HCT116 (cell line): ENCODE measurements at regions not wholly inside any gene's neighbourhood (a gene's known extent, or its start where the extent isn't known, plus 50 kb on each side); places are given as distances from the start of the nearest gene placed in this dataset.

ENCODE experiments used
- ATAC-seq: fragments of 200-7000 bp; cut with Tn5 transposase; 2 replicates; pipeline ENCODE4 v1.9.1; 2020; ENCODE audit warnings: mild to moderate bottlenecking, moderate library complexity
- BruUV-seq: library from RNA; stranded (reverse); fragments of 400-500 nt; replicated peaks from 2 replicates; lab custom pipeline; 2021; lab: Mats Ljungman, UMichigan
- CTCF ChIA-PET: fragments of 300-600 bp; sonication (Branson Sonifier 250); formaldehyde crosslinking; loops from one replicate; lab custom pipeline; 2021; ENCODE audit warnings: antibody characterized with exemption; lab: Charles Lee
- POLR2A ChIA-PET: fragments of 300-600, 350-600 bp; sonication (Branson Sonifier 250); formaldehyde crosslinking; loops from one replicate; lab custom pipeline; 2021; ENCODE audit warnings: antibody characterized with exemption; lab: Charles Lee
- RAD21 ChIA-PET, 2 experiments: fragments of 300-600 bp; sonication (Branson Sonifier 250); formaldehyde crosslinking; loops; one replicate each; lab custom pipeline; 2023; ENCODE audit warnings: low total read pairs in 2 of 2; ENCODE audit not compliant: uncharacterized antibody in 2 of 2, unreplicated experiment in 2 of 2, low non-redundant PET in 1 of 2; lab: Charles Lee
- DNase-seq: peaks from one replicate; pipeline ENCODE4 v3.0.0-alpha.2; 2010; ENCODE audit warnings: low read depth, low spot score
- H2AFZ ChIP-seq: fragments of 200-600 bp; shearing (Covaris generic), sonication (generic); 2 replicates; pipeline ENCODE4 v1.6.1; 2017; ENCODE audit warnings: low read depth, mixed run types, mixed read lengths, antibody characterized with exemption, low read length; ENCODE audit not compliant: poor library complexity, severe bottlenecking
- H3K27ac ChIP-seq: 2 replicates; pipeline ENCODE4 v1.5.1; 2012; ENCODE audit warnings: low read depth, low read length
- H3K27me3 ChIP-seq: fragments of 200-600 bp; sonication (generic); 2 replicates; pipeline ENCODE4 v1.6.1; 2016; ENCODE audit warnings: mixed run types, low read length, mixed read lengths; ENCODE audit not compliant: insufficient read depth
- H3K36me3 ChIP-seq, 2 experiments: fragments of 200-500 bp in 1 of 2; fragments of 200-600 bp in 1 of 2; sonication (Bioruptor generic) in 1 of 2; sonication (generic) in 1 of 2; 2 replicates each; pipeline versions ENCODE4 v1.5.1 to v1.6.1; 2014 to 2016; ENCODE audit warnings: low read length in 2 of 2, inconsistent platforms in 1 of 2, mixed read lengths in 1 of 2, mixed run types in 1 of 2; ENCODE audit not compliant: insufficient read depth in 2 of 2, control insufficient read depth in 1 of 2
- H3K4me1 ChIP-seq, 2 experiments: fragments of 200-600 bp in 1 of 2; sonication (generic) in 1 of 2; 2 replicates each; pipeline versions ENCODE4 v1.5.1 to v1.6.1; 2012 to 2017; ENCODE audit warnings: low read length in 2 of 2, inconsistent platforms in 1 of 2, mild to moderate bottlenecking in 1 of 2, mixed read lengths in 1 of 2, mixed run types in 1 of 2, moderate library complexity in 1 of 2; ENCODE audit not compliant: insufficient read depth in 2 of 2, control insufficient read depth in 1 of 2
- H3K4me2 ChIP-seq: fragments of 200-600 bp; sonication (generic); 2 replicates; pipeline ENCODE4 v1.6.1; 2017; ENCODE audit warnings: mixed run types, low read length, mixed read lengths
- H3K4me3 ChIP-seq, 2 experiments: fragments of 200-600 bp in 1 of 2; sonication (generic) in 1 of 2; replicated peaks in 1 of 2; 2 replicates each; pipeline ENCODE4 v1.5.1; 2011 to 2016; ENCODE audit warnings: low read length in 2 of 2, control low read depth in 1 of 2, low read depth in 1 of 2, mild to moderate bottlenecking in 1 of 2, mixed read lengths in 1 of 2, mixed run types in 1 of 2
- H3K79me2 ChIP-seq: fragments of 200-600 bp; sonication (generic); 2 replicates; pipeline ENCODE4 v1.6.1; 2017; ENCODE audit warnings: mild to moderate bottlenecking, mixed run types, low read length, moderate library complexity, mixed read lengths; ENCODE audit not compliant: insufficient read depth
- H3K9ac ChIP-seq: fragments of 200-600 bp; sonication (generic); 2 replicates; pipeline ENCODE4 v1.6.1; 2016; ENCODE audit warnings: low read length, mixed read lengths
- H3K9me2 ChIP-seq: fragments of 200-600 bp; sonication (generic), shearing (Covaris generic); 2 replicates; pipeline ENCODE4 v1.6.1; 2017; ENCODE audit warnings: mixed run types, mild to moderate bottlenecking, moderate library complexity; ENCODE audit not compliant: insufficient read depth
- H3K9me3 ChIP-seq, 2 experiments: fragments of 200-500 bp in 1 of 2; fragments of 200-600 bp in 1 of 2; sonication (Bioruptor generic) in 1 of 2; sonication (generic) in 1 of 2; 2 replicates each; pipeline ENCODE4 v1.6.1; 2014 to 2017; ENCODE audit warnings: low read length in 2 of 2, mixed read lengths in 2 of 2, inconsistent platforms in 1 of 2, low read depth in 1 of 2, mild to moderate bottlenecking in 1 of 2, mixed run types in 1 of 2, moderate library complexity in 1 of 2; ENCODE audit not compliant: control insufficient read depth in 1 of 2, insufficient read depth in 1 of 2
- H4K20me1 ChIP-seq: fragments of 200-600 bp; sonication (generic), shearing (Covaris generic); 2 replicates; pipeline ENCODE4 v1.6.1; 2017; ENCODE audit warnings: mixed run types, mild to moderate bottlenecking, moderate library complexity; ENCODE audit not compliant: insufficient read depth
- CBX3 ChIP-seq: IDR thresholded peaks from 2 replicates; pipeline ENCODE4 v1.6.1; 2012; ENCODE audit warnings: low read depth
- EZH2 ChIP-seq: fragments of 200-600 bp; sonication (generic); IDR thresholded peaks from 2 replicates; pipeline ENCODE4 v1.6.1; 2017; ENCODE audit warnings: antibody characterized with exemption, mixed run types
- FOSL1 ChIP-seq: IDR thresholded peaks from 2 replicates; pipeline ENCODE4 v1.6.1; 2012; ENCODE audit warnings: low read depth
- POLR2A ChIP-seq: IDR thresholded peaks from 2 replicates; pipeline ENCODE4 v1.7.0; 2011; ENCODE audit warnings: borderline replicate concordance; ENCODE audit not compliant: insufficient read depth, insufficient read length; ENCODE audit errors: extremely low read depth
- RAD21 ChIP-seq: IDR thresholded peaks from 2 replicates; pipeline ENCODE4 v1.6.1; 2012; ENCODE audit warnings: low read depth, mild to moderate bottlenecking
- SIN3A ChIP-seq: IDR thresholded peaks from 2 replicates; pipeline ENCODE4 v1.6.1; 2012; ENCODE audit warnings: low read depth
- ZBTB33 ChIP-seq: IDR thresholded peaks from 2 replicates; pipeline ENCODE4 v1.6.1; 2011; ENCODE audit warnings: mild to moderate bottlenecking, low read length, moderate library complexity; ENCODE audit not compliant: insufficient replicate concordance; ENCODE audit errors: extremely low read depth
- ZNF274 ChIP-seq: fragments of 200-500 bp; sonication (Bioruptor generic); IDR thresholded peaks from 2 replicates; pipeline ENCODE4 v1.6.1; 2014; ENCODE audit warnings: mild to moderate bottlenecking, low read depth, low read length, inconsistent platforms
- intact Hi-C: fragments of 100-400 bp; cut with micrococcal nuclease; formaldehyde crosslinking; loops from 2 replicates; pipeline ENCODE4 v1.10.0; 2022
- TF ChIP-seq, protein P1 (sequence below): IDR thresholded peaks from 2 replicates; pipeline ENCODE4 v1.6.1; 2012; ENCODE audit warnings: low read depth

- Histone ChIP-seq H3K9ac (no peak overlapping the region), H3K27me3 (no peaks in the 10 kb centered on the region), H3K27ac (no peak overlapping the region), H3K36me3 (no peaks in the 10 kb centered on the region), H3K79me2 (no peaks in the 10 kb centered on the region), H3K9me2 (no peaks in the 10 kb centered on the region), H3K4me2 (no peak overlapping the region), H4K20me1 (no peaks in the 10 kb centered on the region), H3K4me3 (no peak overlapping the region), H3K9me3 (no peaks in the 10 kb centered on the region), H3K4me1 (0 out of 4 replicates have a peak, but pooled peaks cover 0 to under 1% of the 10 kb centered on the region in 2 experiments), H2AFZ (no peak overlapping the region)
- ATAC-seq (no peak), DNase-seq (no peak)
- CTCF ChIA-PET: no interaction called here
- RAD21 ChIA-PET: no interaction called here
- BruUV-seq: no TSS peak
- POLR2A ChIA-PET: no interaction called here
- no peak for TF ChIP-seq EZH2
- TF ChIP-seq ZNF274: no peak
- TF ChIP-seq, protein P1, sequence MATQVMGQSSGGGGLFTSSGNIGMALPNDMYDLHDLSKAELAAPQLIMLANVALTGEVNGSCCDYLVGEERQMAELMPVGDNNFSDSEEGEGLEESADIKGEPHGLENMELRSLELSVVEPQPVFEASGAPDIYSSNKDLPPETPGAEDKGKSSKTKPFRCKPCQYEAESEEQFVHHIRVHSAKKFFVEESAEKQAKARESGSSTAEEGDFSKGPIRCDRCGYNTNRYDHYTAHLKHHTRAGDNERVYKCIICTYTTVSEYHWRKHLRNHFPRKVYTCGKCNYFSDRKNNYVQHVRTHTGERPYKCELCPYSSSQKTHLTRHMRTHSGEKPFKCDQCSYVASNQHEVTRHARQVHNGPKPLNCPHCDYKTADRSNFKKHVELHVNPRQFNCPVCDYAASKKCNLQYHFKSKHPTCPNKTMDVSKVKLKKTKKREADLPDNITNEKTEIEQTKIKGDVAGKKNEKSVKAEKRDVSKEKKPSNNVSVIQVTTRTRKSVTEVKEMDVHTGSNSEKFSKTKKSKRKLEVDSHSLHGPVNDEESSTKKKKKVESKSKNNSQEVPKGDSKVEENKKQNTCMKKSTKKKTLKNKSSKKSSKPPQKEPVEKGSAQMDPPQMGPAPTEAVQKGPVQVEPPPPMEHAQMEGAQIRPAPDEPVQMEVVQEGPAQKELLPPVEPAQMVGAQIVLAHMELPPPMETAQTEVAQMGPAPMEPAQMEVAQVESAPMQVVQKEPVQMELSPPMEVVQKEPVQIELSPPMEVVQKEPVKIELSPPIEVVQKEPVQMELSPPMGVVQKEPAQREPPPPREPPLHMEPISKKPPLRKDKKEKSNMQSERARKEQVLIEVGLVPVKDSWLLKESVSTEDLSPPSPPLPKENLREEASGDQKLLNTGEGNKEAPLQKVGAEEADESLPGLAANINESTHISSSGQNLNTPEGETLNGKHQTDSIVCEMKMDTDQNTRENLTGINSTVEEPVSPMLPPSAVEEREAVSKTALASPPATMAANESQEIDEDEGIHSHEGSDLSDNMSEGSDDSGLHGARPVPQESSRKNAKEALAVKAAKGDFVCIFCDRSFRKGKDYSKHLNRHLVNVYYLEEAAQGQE: no peak
- TF ChIP-seq SIN3A: no peak
- no peak for TF ChIP-seq ZBTB33
- TF ChIP-seq RAD21: no peak
- TF ChIP-seq POLR2A: no peak
- TF ChIP-seq CBX3: no peak
- TF ChIP-seq FOSL1: no peak
- intact Hi-C loops: no loop called here
Observed at GRCh38 chr7:80335511-80336231, 176.2 kb downstream of the GNAT3 start.
